ENCODE measurements at regions not wholly inside any gene's neighbourhood (a gene's known extent, or its start where the extent isn't known, plus 50 kb on each side); places are given as distances from the start of the nearest gene placed in this dataset.
"Not testable (repeated sequence)": the region's sequence is repeated elsewhere in the genome, so short reads cannot be mapped to it uniquely, and the experiment has no call there.

GRCh38 chr9:106119176-106119575 lies 424.8 kb downstream of the TMEM38B start:
- no peak for DNase-seq

- DNase-seq = no peak
These were observed 425.7 kb downstream of the TMEM38B start for GRCh38 chr9:106120071-106120470.

DNA sequence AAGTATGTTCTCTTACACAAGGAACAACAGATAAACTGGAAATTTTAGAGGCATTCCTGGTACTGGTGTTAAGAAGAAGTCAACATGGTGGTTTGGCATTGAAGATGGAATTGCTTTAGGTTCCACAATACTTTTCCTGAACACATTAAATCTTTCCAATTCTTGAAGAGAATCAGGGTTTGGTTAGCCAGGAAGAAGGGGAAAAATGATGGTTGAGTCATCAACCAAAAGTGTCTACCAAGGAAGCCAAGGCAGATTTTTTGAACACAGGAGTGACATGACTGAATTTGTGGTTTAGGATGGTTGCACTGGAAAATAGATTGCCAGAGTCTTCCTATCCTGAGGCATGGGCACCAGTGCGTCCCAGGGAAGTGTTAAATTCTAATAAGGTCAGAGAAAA lies 433.4 kb downstream of the TMEM38B start:
- DNase-seq = no peak

- DNase-seq = no peak
These were observed 436.0 kb downstream of the TMEM38B start for GRCh38 chr9:106130374-106130773.

DNA sequence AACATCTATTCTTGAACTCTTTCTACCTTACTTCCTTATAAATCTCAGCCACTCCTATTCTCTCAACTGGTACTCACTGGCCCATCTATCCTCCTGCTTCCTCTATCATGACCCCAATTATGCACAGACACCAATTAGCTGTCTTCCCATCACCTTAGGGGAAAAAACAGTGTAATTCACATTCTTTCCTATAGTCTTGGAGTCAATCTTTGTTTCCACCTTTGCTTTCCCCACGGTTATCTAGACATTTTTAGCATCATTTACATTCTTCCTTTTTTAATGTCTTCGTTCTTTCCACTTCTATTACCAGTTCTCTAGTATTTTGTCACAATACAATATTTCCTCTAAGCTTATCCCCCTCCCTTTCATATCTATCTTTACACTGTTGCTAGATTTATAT lies 449.4 kb downstream of the TMEM38B start:
- DNase-seq = no peak

DNA sequence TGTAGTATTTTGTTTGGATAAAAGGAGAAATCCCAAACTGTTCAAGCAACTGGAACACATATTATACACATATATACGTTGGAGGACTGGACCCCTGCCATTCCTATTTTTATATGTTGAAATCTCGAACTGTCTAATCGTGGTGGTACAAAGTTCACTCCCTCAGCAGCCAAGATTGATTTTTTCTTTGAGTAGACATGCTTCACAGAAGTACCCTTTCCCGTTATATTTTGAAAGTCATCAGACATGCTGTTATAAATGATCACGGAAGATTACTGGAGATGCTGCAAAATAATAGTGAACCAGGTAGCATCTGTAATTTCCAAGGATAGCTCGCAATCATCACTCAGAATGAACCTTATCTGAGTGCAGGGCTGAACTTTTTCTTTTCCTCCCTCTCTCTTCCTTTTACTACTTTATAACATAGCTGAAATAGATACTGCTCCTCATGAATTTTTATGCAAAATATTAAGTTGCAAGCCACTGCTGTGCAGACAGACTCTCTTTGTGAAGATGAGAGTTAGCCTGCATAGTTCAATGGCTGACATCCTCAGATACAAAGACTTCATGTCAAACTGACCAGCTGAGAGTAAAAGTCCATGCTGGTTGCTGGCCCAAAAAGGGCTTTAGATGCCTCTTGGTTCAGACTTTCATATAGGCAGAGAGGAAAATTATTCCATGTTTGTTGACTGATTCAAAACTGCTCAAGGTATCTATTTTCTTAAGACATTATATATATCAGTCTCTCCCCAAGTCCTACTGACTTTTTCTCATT lies 451.9 kb downstream of the TMEM38B start:
- no peak for DNase-seq

GRCh38 chr9:106146886-106147285 lies 452.5 kb downstream of the TMEM38B start:
- DNase-seq = no peak

GRCh38 chr9:106149956-106150355 lies 455.6 kb downstream of the TMEM38B start:
- no peak for DNase-seq

- no peak for DNase-seq
These were observed 462.1 kb downstream of the TMEM38B start for GRCh38 chr9:106156465-106156864.

- DNase-seq = no peak
These were observed 477.9 kb downstream of the TMEM38B start for GRCh38 chr9:106172265-106172664.

- no peak for DNase-seq
These were observed 480.0 kb downstream of the TMEM38B start for GRCh38 chr9:106174346-106174745.

- no peak for DNase-seq
These were observed 482.9 kb downstream of the TMEM38B start for GRCh38 chr9:106177216-106177615.

DNA sequence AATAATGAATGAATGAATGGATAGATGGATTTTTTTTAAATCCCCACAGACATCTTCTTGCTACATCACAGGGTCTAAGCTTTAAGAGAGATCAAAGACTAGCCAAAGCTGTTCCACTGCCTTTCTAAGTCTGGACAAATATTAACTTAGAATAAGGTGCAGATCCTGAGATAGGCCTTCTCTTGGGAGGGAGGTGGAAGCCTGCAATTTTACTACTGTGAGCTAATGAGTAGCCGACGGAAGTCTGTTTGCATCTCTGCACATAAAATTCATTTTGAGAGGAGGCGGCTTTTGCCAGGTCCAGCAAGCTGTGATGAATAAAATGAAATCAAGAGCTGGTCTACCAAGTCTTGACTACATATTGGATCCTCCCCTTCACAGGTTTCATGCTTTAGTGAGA lies 484.9 kb downstream of the TMEM38B start:
- DNase-seq = no peak

DNA sequence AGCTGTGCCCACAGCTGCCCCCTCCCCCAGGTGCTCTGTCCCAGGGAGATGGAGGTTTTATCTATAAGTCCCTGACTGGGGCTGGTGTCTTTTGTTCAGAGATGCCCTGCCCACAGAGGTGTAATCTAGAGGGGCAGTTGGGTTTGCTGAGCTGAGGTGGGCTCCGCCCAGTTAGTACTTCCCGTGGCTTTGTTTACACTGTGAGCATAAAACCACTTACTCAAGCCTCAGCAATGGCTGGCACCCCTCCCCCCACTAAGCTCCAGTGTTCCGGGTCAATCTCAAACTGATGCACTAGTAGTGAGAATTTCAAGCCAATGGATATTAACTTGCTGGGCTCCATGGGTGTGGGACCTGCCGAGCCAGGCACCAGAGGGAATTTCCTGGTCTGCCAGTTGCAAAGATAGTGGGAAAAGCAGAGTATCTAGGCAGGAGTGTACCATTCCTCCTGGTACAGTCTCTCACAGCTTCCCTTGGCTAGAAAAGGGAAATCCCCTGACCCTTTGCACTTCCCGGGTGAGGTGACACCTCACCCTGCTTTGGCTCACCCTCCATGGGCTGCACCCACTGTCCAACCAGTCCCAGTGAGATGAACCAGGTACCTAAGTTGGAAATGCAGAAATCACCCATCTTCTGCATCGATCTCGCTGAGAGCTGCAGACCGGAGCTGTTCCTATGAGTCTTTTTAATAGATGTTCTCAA lies 509.6 kb downstream of the TMEM38B start:
- DNase-seq = not testable (repeated sequence)

GRCh38 chr9:106207298-106207697 lies 513.0 kb downstream of the TMEM38B start:
- DNase-seq = no peak

- DNase-seq = no peak
These were observed 524.1 kb downstream of the TMEM38B start for GRCh38 chr9:106218427-106218826.

DNA sequence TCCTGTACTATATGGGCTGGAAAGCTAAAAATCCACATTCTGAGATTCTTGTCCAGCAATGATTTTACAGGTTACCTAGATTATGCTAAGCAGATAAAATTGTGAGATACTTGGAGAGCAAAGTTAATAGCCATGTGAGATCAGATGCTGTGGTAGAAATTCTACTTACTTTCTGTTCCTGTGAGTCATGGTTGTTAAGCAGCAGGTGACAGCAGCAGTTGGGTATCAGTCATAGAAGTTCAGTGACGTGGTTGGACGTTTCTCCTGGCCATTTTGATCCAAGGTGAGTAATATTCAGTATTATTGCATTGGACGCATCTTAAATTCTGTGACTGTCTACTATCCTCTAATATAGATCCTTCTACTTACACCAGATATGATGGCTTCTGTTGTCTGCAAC lies 524.5 kb downstream of the TMEM38B start:
- no peak for DNase-seq

DNA sequence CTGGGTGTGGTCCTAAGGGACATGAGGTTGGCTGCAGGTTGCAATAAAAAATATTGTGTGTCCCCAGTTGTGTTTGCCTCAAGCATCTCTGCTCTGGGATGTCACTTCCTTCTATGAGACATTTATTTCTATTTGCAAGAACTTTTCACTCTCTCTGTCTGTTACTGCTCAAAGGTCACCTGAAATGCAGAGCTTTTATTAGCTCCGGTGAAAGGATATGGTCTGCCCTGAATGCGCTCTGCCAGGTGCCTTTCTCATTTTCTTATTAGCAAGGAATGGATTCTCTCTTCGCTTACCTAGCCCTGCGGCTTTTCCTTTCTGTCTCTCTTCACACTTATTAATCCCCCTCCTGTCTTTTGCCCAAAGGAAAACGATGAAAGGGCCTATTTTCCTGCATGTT lies 526.1 kb downstream of the TMEM38B start:
- no peak for DNase-seq

DNA sequence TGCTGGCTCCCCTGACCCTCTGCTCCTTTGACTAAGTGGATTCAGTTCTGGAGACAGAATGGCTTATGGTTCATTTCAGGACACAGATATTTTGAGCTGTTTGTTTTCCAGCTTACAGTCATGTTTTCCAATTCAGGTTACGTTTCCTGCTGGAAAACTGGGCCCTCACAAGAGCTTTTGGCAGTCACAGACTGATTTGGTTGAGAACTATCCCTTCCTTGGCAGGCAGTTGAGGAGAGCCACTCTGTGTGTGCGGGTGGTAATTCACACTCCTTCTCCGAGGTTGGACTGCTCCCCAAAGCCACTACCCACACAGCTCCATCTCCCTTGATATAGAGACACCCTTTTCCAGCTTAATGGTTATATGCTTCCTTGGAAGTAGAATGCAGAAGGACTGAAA lies 534.5 kb downstream of the TMEM38B start:
- DNase-seq = no peak

DNA sequence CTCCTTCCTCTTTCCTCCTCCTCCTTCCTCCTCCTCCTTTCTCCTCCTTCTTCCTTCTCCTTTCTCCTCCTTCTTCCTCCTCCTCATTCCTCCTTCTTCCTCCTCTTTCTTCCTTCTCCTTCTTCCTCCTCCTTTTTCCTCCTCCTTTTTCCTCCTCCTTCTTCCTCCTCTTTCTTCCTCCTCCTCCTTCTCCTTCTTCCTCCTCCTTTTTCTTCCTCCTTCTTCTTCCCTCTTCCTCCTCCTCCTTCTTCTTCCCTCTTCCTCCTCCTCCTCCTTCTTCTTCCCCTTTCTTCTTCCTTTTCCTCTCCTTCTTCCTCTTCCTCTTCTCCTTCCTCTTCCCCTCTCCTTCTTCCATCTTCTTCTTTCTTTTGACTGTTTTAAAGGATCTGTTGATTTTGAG lies 538.8 kb downstream of the TMEM38B start:
- DNase-seq = no peak

- DNase-seq = not testable (repeated sequence)
These were observed 566.6 kb downstream of the TMEM38B start for GRCh38 chr9:106260908-106261307.

DNA sequence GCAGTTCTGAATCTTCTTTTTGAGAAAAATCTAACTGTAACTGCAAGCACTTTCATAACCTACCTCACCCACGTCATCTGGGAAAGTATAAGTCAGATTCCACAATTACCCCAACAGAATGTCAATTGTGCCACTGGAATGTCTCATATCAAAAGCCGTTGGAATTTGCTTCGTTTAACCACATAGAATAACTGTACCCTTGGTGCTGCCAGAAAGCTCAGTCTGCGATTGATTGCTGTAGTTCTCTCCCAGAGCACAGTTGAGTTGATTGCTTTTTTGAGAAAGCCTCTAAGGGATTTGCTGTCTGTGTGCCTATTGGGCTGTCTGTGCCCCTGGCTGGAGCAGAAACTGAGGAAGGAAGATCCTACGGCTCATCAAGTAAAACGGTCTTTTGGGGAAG lies 583.6 kb downstream of the TMEM38B start:
- no peak for DNase-seq

DNA sequence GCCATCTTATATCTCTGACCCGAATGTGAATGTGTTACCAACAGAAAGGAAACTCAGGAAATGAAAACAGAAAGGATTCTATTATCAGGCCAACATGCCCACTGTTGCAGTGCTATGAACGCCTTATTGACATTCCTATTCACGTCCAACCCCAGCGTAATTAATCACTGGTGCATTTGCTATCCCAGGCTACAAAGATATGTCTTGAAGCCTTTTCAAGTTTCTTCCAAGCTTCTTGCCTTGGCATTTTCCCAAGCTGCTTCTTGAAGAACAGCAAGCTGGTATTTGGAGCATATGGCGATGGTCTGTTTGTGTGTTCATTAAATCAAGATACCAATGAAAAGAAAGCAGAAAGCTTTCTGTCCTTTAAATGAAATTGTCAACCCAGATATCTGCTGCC lies 579.2 kb upstream of the ZNF462 start:
- no peak for DNase-seq

DNA sequence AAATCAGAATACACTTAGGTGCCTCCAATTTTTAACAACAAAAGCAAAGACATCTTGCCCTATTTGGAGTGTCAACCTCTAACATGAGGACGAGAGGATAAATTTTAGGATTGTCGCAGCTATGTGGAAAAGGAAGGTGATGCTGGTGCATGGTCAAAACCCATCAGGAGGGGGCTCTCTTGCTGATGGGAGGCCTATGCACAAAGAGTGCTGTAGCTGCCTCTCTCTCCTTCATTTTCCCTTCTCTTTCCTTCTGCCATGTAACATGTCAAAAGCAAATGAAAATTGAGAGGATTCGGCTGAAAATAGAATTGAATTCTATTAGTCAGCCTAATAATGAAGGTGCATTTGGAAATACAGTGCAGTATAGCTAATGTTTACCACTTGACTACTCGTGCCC lies 578.7 kb upstream of the ZNF462 start:
- no peak for DNase-seq

DNA sequence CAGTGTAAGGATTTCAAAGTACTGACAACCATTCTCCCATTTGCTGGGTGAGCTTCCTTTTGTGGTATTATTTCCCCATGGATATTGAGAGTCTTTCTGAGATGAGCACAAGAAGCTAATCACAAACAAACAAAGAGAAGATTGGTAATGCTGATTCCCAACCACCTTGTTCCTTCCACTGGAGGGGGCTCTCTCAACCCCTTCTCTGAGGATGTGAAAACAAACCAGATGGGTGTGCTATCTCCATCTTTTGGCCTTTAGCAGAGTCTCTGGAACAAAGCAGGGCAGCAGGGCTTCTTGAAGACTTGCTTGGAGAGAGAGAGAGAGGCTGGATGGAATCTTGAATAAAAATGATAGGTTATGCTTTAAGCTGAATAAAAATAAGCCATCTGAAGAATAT lies 576.7 kb upstream of the ZNF462 start:
- DNase-seq = no peak
